C4-2B (cell line): ENCODE measurements at regions not wholly inside any gene's neighbourhood (a gene's known extent, or its start where the extent isn't known, plus 50 kb on each side); places are given as distances from the start of the nearest gene placed in this dataset.

Experiments
- H3K27ac ChIP-seq: fragments of 450-650 bp; 2 replicates; pipeline ENCODE4 v1.5.1; 2017
- CTCF ChIP-seq: fragments of 450-650 bp; conservative IDR thresholded peaks from 2 replicates; pipeline ENCODE4 v1.5.1; 2017; ENCODE audit warnings: mild to moderate bottlenecking
- ZFX ChIP-seq: fragments of 450-650 bp; IDR thresholded peaks from 2 replicates; pipeline ENCODE4 v1.6.1; 2017

GRCh38 chr13:110006304-110006703, 219.9 kb upstream of the IRS2 start:
- TF ChIP-seq ZFX (no peak), CTCF (no peak)
- H3K27ac ChIP-seq, result peak overlapping the region; percentile 60

- H3K27ac ChIP-seq, result peak overlapping the region; percentile 20
- no peak for TF ChIP-seq ZFX
Observed at GRCh38 chr13:110005563-110005962, 219.2 kb upstream of the IRS2 start.

- peak overlapping the region; percentile 20; the same call in 1 of the 2 replicates for H3K27ac ChIP-seq
Observed at GRCh38 chr13:110004814-110005213, 218.4 kb upstream of the IRS2 start.

GRCh38 chr13:110001670-110002275, 215.4 kb upstream of the IRS2 start:
- no peak overlapping the region for H3K27ac ChIP-seq
- no peak for TF ChIP-seq ZFX
- TF ChIP-seq CTCF, result no peak

More at GRCh38 chr13:110004814-110005213, 218.4 kb upstream of the IRS2 start:
- TF ChIP-seq ZFX (no peak), CTCF (no peak)

GRCh38 chr13:110000534-110001345, 214.4 kb upstream of the IRS2 start:
- TF ChIP-seq ZFX, result no peak
- no peak overlapping the region; the same call in 1 of the 2 replicates for H3K27ac ChIP-seq

GRCh38 chr13:109999659-110000533, 213.5 kb upstream of the IRS2 start:
- peak overlapping the region; percentile 18; the same call in 1 of the 2 replicates for H3K27ac ChIP-seq

GRCh38 chr13:109998684-109999533, 212.5 kb upstream of the IRS2 start:
- H3K27ac ChIP-seq, result no peak overlapping the region
- TF ChIP-seq ZFX (no peak), CTCF (peak; percentile 28)

More at GRCh38 chr13:109999659-110000533, 213.5 kb upstream of the IRS2 start:
- TF ChIP-seq CTCF, result no peak
- no peak for TF ChIP-seq ZFX
